Liver (tissue), 3 donors: ENCODE measurements at regions not wholly inside any gene's neighbourhood (a gene's known extent, or its start where the extent isn't known, plus 50 kb on each side); places are given as distances from the start of the nearest gene placed in this dataset.

Source experiments
- ATF3 ChIP-seq: IDR thresholded peaks from 2 replicates; pipeline ENCODE4 v1.6.1; 2016; ENCODE audit warnings: antibody characterized with exemption
- CTCF ChIP-seq: fragments of 150-350 bp; IDR thresholded peaks from 2 replicates; pipeline ENCODE4 v1.5.1; 2017; ENCODE audit warnings: improper control_type of control experiment, low read depth, low read length; ENCODE audit not compliant: missing input control
- EGR1 ChIP-seq, 2 donors: IDR thresholded peaks; 2 replicates each; pipeline ENCODE4 v1.6.1; 2016 to 2018; ENCODE audit warnings: antibody characterized with exemption in 2 of 2, low read depth in 2 of 2
- GABPA ChIP-seq, 2 donors: IDR thresholded peaks in 1 of 2; conservative IDR thresholded peaks in 1 of 2; 2 replicates each; pipeline ENCODE4 v1.6.1; 2016; ENCODE audit warnings: antibody characterized with exemption in 2 of 2, mild to moderate bottlenecking in 1 of 2, moderate library complexity in 1 of 2
- HNF4A ChIP-seq, 2 donors: conservative IDR thresholded peaks; 2 replicates each; pipeline ENCODE4 v1.6.1; 2016; ENCODE audit warnings: antibody characterized with exemption in 2 of 2, mild to moderate bottlenecking in 2 of 2
- MAX ChIP-seq: IDR thresholded peaks from 2 replicates; pipeline ENCODE4 v1.6.1; 2016; ENCODE audit warnings: antibody characterized with exemption
- RAD21 ChIP-seq, 2 donors: IDR thresholded peaks; 2 replicates each; pipeline ENCODE4 v1.6.1; 2016; ENCODE audit warnings: antibody characterized with exemption in 2 of 2, mild to moderate bottlenecking in 2 of 2
- REST ChIP-seq: IDR thresholded peaks from 2 replicates; pipeline ENCODE4 v1.6.1; 2016; ENCODE audit warnings: antibody characterized with exemption, mild to moderate bottlenecking
- RXRA ChIP-seq, 2 donors: IDR thresholded peaks; 2 replicates each; pipeline ENCODE4 v1.6.1; 2017 to 2018; ENCODE audit warnings: antibody characterized with exemption in 2 of 2, mild to moderate bottlenecking in 1 of 2
- SP1 ChIP-seq: IDR thresholded peaks from 2 replicates; pipeline ENCODE4 v1.6.1; 2018; ENCODE audit warnings: antibody characterized with exemption, mild to moderate bottlenecking
- TAF1 ChIP-seq: conservative IDR thresholded peaks from 2 replicates; pipeline ENCODE4 v1.6.1; 2016; ENCODE audit warnings: antibody characterized with exemption, mild to moderate bottlenecking
- ZBTB33 ChIP-seq: IDR thresholded peaks from 2 replicates; pipeline ENCODE4 v1.6.1; 2016; ENCODE audit warnings: antibody characterized with exemption
- donor health status: healthy.
- donor health status: healthy.

- TF ChIP-seq CTCF (no peak), GABPA (IDR thresholded peaks at IDR 0.05 in 1 of 2, conservative IDR thresholded peaks at IDR 0.05 in 1 of 2) (no peak), MAX (no peak), EGR1 (IDR thresholded peaks at IDR 0.05; ENCODE audit: low read depth in 2 of 2) (no peak), REST (no peak), RAD21 (IDR thresholded peaks at IDR 0.05) (no peak), TAF1 (no peak), RXRA (IDR thresholded peaks at IDR 0.05) (no peak), ZBTB33 (no peak), ATF3 (no peak), SP1 (no peak), HNF4A (conservative IDR thresholded peaks at IDR 0.05) (no peak)
These were observed 200.7 kb upstream of the ANKRD50 start for GRCh38 chr4:124913237-124913636.
